BJ (cell line): ENCODE measurements at regions not wholly inside any gene's neighbourhood (a gene's known extent, or its start where the extent isn't known, plus 50 kb on each side); places are given as distances from the start of the nearest gene placed in this dataset.
A peak's percentile ranks its signal among the peaks of the same experiment; 100 is the strongest.

ENCODE experiments used
- CTCF ChIA-PET: fragments of 350-600 bp; formaldehyde crosslinking; extraction: SDS; loops from one replicate; lab custom pipeline; 2021; ENCODE audit warnings: antibody characterized with exemption, inconsistent platforms; lab: Yijun Ruan, JAX
- POLR2A ChIA-PET: fragments of 300-600 bp; sonication (Branson Sonifier 250); formaldehyde crosslinking; extraction: SDS; loops from one replicate; lab custom pipeline; 2021; ENCODE audit warnings: antibody characterized with exemption; lab: Charles Lee
- DNase-seq: peaks from one replicate; pipeline ENCODE4 v3.0.0-alpha.2; 2011; ENCODE audit warnings: low read depth
- H3K27me3 ChIP-seq: 2 replicates; pipeline ENCODE4 v1.6.0; 2011; ENCODE audit warnings: low read length; ENCODE audit not compliant: control insufficient read depth, insufficient read depth
- H3K36me3 ChIP-seq: 2 replicates; pipeline ENCODE4 v1.5.1; 2011; ENCODE audit warnings: low read length; ENCODE audit not compliant: control insufficient read depth, insufficient read depth
- H3K4me3 ChIP-seq: 2 replicates; pipeline ENCODE4 v1.5.1; 2011; ENCODE audit warnings: low read depth, mild to moderate bottlenecking, control low read depth, low read length
- TF ChIP-seq, protein P1 (sequence below): IDR thresholded peaks from 2 replicates; pipeline ENCODE4 v1.5.1; 2011; ENCODE audit warnings: low read depth, mild to moderate bottlenecking, control low read depth, inconsistent platforms, low read length, moderate library complexity; ENCODE audit not compliant: insufficient read depth

DNA sequence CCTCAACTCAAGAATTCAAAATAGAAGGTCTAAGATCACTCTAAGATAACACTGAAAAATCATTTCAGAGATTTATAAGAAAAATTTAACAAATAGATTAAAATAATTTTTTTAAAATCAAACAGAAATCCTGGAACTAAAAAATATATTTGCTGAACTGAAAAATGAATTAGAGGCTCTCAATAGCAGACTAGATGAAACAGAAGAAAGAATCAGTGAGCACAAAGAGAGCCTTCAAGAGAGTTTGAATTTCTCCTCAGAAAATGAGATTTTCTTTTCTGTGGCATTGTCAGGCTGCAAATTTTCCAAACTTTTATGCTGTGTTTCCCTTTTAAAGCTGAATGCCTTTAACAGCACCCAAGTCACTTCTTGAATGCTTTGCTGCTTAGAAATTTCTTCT, 335.0 kb upstream of the SLC7A11 start:
- no peaks in the 10 kb centered on the region; the same call in 1 of the 2 replicates for H3K27me3 ChIP-seq
- ChIA-PET POLR2A (no interaction called here), CTCF (interaction anchor here (0.8 to 1.9 kb wide), 4 partner anchors 18 to 294 kb away, joined by 3 to 11 read pairs (median 4); no protein-coding TSS in a partner anchor)
- DNase-seq = no peak
- TF ChIP-seq, protein P1, sequence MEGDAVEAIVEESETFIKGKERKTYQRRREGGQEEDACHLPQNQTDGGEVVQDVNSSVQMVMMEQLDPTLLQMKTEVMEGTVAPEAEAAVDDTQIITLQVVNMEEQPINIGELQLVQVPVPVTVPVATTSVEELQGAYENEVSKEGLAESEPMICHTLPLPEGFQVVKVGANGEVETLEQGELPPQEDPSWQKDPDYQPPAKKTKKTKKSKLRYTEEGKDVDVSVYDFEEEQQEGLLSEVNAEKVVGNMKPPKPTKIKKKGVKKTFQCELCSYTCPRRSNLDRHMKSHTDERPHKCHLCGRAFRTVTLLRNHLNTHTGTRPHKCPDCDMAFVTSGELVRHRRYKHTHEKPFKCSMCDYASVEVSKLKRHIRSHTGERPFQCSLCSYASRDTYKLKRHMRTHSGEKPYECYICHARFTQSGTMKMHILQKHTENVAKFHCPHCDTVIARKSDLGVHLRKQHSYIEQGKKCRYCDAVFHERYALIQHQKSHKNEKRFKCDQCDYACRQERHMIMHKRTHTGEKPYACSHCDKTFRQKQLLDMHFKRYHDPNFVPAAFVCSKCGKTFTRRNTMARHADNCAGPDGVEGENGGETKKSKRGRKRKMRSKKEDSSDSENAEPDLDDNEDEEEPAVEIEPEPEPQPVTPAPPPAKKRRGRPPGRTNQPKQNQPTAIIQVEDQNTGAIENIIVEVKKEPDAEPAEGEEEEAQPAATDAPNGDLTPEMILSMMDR = no peak
- H3K4me3 ChIP-seq = no peak overlapping the region
- no peaks in the 10 kb centered on the region for H3K36me3 ChIP-seq

- H3K36me3 ChIP-seq = no peaks in the 10 kb centered on the region
- ChIA-PET CTCF (interaction anchor here (0.8 to 1.9 kb wide), 3 partner anchors 19 to 294 kb away, joined by 3 to 11 read pairs (median 3); no protein-coding TSS in a partner anchor), POLR2A (no interaction called here)
- H3K4me3 ChIP-seq = no peak overlapping the region
- TF ChIP-seq, protein P1 = peak; percentile 49
- no peaks in the 10 kb centered on the region; the same call in 1 of the 2 replicates for H3K27me3 ChIP-seq
- no peak for DNase-seq
Measured at GRCh38 chr4:138576684-138577083, 334.5 kb upstream of the SLC7A11 start.

DNA sequence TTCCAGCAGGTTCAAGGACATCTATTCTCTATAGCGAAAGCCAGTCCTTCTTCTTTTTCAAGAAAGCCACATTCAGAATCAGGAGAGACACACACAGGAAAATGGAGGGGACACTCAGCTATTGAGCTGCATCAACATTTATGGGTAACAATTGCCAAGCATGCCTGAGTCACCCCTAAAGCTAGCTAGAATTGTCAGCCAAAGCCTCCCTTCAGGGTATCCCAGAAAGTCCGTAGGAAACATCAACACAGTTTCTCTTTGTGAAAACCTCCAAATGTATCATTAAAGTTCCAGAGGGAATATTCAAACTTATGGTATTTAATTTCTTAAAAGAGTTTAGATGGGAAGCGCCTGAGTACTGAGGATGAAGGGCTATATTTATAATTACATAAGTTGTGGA, 331.1 kb upstream of the SLC7A11 start:
- POLR2A ChIA-PET = no interaction called here
- H3K36me3 ChIP-seq = no peaks in the 10 kb centered on the region
- no peak overlapping the region for H3K4me3 ChIP-seq
- H3K27me3 ChIP-seq = no peaks in the 10 kb centered on the region; the same call in 1 of the 2 replicates
- TF ChIP-seq, protein P1 = no peak
- CTCF ChIA-PET = no interaction called here
- DNase-seq = no peak

- Histone ChIP-seq H3K27me3 (no peaks in the 10 kb centered on the region), H3K36me3 (no peaks in the 10 kb centered on the region), H3K4me3 (no peak overlapping the region)
- DNase-seq = no peak
- TF ChIP-seq, protein P1 = no peak
- ChIA-PET POLR2A (no interaction called here), CTCF (interaction anchor here (0.6 kb wide), 1 partner anchor 44 kb away, joined by 3 read pairs; no protein-coding TSS in a partner anchor)
Measured at GRCh38 chr4:138572007-138572406, 329.9 kb upstream of the SLC7A11 start.

DNA sequence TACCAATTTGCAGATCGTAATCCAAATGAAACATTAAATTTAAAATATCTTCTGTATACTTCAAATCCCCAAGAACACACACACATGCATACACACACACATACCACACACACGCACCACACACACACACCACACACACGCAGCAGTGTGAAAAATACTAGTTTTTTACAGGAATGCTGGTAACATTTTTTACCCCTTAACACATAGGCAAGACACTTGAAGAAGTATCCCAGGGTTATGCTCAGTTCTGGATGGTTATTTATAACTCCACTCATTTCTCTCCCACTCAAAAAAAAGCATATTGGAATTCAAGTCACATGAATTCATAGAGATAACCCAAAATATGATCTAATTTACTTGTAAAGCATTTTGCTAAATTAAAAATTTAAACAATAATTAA, 325.5 kb upstream of the SLC7A11 start:
- ChIA-PET POLR2A (no interaction called here), CTCF (no interaction called here)
- no peaks in the 10 kb centered on the region for H3K36me3 ChIP-seq
- H3K27me3 ChIP-seq = no peaks in the 10 kb centered on the region
- H3K4me3 ChIP-seq = no peak overlapping the region
- TF ChIP-seq, protein P1 = no peak
- no peak for DNase-seq
